HEK293T (cell line): ENCODE measurements at regions not wholly inside any gene's neighbourhood (a gene's known extent, or its start where the extent isn't known, plus 50 kb on each side); places are given as distances from the start of the nearest gene placed in this dataset.
"Not testable (repeated sequence)": the region's sequence is repeated elsewhere in the genome, so short reads cannot be mapped to it uniquely, and the experiment has no call there.

ENCODE experiments used
- CTCF ChIA-PET: fragments of 350-600 bp; formaldehyde crosslinking; extraction: SDS; loops from one replicate; lab custom pipeline; 2021; ENCODE audit warnings: antibody characterized with exemption, inconsistent platforms; lab: Yijun Ruan, JAX
- POLR2A ChIA-PET: fragments of 350-600 bp; formaldehyde crosslinking; extraction: SDS; loops from one replicate; lab custom pipeline; 2020; ENCODE audit warnings: antibody characterized with exemption, inconsistent platforms; lab: Yijun Ruan, JAX
- DNase-seq: peaks from one replicate; pipeline ENCODE4 v3.0.0; 2012; ENCODE audit warnings: mixed read lengths; ENCODE audit errors: extremely low spot score
- ARNT ChIP-seq: fragments of 450-650 bp; IDR thresholded peaks from 2 replicates; pipeline ENCODE4 v1.6.1; 2017; ENCODE audit warnings: mild to moderate bottlenecking
- BHLHE40 ChIP-seq: fragments of 450-650 bp; IDR thresholded peaks from 2 replicates; pipeline ENCODE4 v1.6.1; 2016; ENCODE audit warnings: mild to moderate bottlenecking, moderate library complexity, borderline replicate concordance
- CTBP1 ChIP-seq: fragments of 450-650 bp; IDR thresholded peaks from 2 replicates; pipeline ENCODE4 v1.6.1; 2016; ENCODE audit warnings: borderline replicate concordance
- ELF4 ChIP-seq: fragments of 450-650 bp; IDR thresholded peaks from 2 replicates; pipeline ENCODE4 v1.6.1; 2017; ENCODE audit warnings: antibody characterized with exemption
- FOXA1 ChIP-seq: fragments of 450-650 bp; IDR thresholded peaks from 2 replicates; pipeline ENCODE4 v1.6.1; 2016; ENCODE audit warnings: mild to moderate bottlenecking
- FOXK2 ChIP-seq: fragments of 450-650 bp; IDR thresholded peaks from 2 replicates; pipeline ENCODE4 v1.6.1; 2016; ENCODE audit warnings: mild to moderate bottlenecking
- FOXM1 ChIP-seq: fragments of 450-650 bp; IDR thresholded peaks from 2 replicates; pipeline ENCODE4 v1.6.1; 2017; ENCODE audit warnings: mild to moderate bottlenecking, borderline replicate concordance
- HDGF ChIP-seq: fragments of 450-650 bp; IDR thresholded peaks from 2 replicates; pipeline ENCODE4 v1.6.1; 2017; ENCODE audit warnings: antibody characterized with exemption, borderline replicate concordance
- L3MBTL2 ChIP-seq: fragments of 450-650 bp; conservative IDR thresholded peaks from 2 replicates; pipeline ENCODE4 v1.6.1; 2016; ENCODE audit warnings: mild to moderate bottlenecking
- LEF1 ChIP-seq: fragments of 450-650 bp; IDR thresholded peaks from 2 replicates; pipeline ENCODE4 v1.6.1; 2017; ENCODE audit warnings: mild to moderate bottlenecking, borderline replicate concordance
- NFRKB ChIP-seq: fragments of 450-650 bp; IDR thresholded peaks from 2 replicates; pipeline ENCODE4 v1.6.1; 2016; ENCODE audit warnings: mild to moderate bottlenecking, moderate library complexity
- PKNOX1 ChIP-seq: fragments of 450-650 bp; IDR thresholded peaks from 2 replicates; pipeline ENCODE4 v1.6.1; 2016
- SP1 ChIP-seq: fragments of 450-650 bp; IDR thresholded peaks from 2 replicates; pipeline ENCODE4 v1.6.1; 2017
- SUZ12 ChIP-seq: fragments of 450-650 bp; IDR thresholded peaks from 2 replicates; pipeline ENCODE4 v1.6.1; 2016; ENCODE audit warnings: mild to moderate bottlenecking
- TARDBP ChIP-seq: fragments of 450-650 bp; IDR thresholded peaks from 2 replicates; pipeline ENCODE4 v1.6.1; 2016
- ZNF384 ChIP-seq: fragments of 450-650 bp; IDR thresholded peaks from 2 replicates; pipeline ENCODE4 v1.6.1; 2016

DNA sequence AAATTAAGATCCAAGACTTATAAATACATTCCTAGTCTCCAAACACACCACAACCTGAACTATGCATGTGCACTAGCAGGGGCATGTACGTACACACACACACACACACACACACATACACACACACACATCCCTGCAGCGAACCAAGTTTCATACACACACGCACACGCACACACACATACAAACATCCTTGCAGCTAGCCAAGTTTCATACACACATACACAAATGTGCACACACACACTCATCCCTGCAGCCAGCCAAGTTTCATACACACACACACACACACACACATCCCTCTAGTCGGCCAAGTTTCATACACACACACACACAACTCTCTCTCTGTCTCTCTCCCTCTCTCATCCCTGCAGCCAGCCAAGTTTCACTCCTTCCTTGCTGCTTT lies 82.7 kb upstream of the WIPF3 start:
- ChIA-PET CTCF (no interaction called here), POLR2A (no interaction called here)

DNA sequence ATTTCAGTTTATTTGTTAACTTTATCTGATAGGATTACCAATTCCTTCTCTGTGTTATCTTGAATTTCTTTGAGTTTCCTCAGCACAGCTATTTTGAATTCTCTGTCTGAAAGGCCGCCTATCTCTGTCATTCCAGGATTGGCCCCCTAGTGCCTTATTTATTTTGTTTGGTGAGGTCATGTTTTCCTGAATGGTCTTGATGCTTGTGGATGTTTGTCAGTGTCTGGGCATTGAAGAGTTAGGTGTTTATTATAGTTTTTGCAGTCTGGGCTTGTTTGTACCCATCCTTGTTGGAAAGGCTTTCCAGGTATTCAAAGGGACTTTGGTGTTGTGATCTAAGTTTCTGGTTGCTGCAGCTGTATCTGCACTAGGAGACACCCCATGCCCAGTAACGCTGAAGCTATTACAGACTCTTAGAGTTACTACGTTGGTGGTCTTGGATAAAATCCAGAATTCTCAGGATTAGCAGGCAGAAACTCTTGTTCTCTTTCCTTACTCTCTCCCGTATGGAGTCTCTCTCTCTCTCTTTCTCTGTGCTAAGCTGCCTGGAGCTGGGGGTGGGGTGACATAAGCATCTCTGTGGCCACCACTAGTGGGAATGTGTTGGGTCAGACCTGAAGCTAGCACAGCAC lies 76.7 kb upstream of the WIPF3 start:
- CTCF ChIA-PET, POLR2A ChIA-PET, DNase-seq: not testable (repeated sequence)

More for the DNA sequence above, 82.7 kb upstream of the WIPF3 start:
- TF ChIP-seq HDGF (no peak), ELF4 (no peak), NFRKB (no peak), TARDBP (no peak), BHLHE40 (no peak), ZNF384 (no peak), FOXM1 (no peak), ARNT (no peak), SUZ12 (no peak), FOXK2 (no peak), SP1 (no peak), CTBP1 (no peak), L3MBTL2 (no peak; the same call in 1 of the 2 replicates), LEF1 (no peak), PKNOX1 (no peak)
- no peak for DNase-seq

- no peak for DNase-seq
- TF ChIP-seq BHLHE40: no peak
- no peak for TF ChIP-seq SP1
- no peak for TF ChIP-seq FOXK2
- POLR2A ChIA-PET: no interaction called here
- CTCF ChIA-PET: no interaction called here
Observed at GRCh38 chr7:29734246-29734731, 72.0 kb upstream of the WIPF3 start.

DNA sequence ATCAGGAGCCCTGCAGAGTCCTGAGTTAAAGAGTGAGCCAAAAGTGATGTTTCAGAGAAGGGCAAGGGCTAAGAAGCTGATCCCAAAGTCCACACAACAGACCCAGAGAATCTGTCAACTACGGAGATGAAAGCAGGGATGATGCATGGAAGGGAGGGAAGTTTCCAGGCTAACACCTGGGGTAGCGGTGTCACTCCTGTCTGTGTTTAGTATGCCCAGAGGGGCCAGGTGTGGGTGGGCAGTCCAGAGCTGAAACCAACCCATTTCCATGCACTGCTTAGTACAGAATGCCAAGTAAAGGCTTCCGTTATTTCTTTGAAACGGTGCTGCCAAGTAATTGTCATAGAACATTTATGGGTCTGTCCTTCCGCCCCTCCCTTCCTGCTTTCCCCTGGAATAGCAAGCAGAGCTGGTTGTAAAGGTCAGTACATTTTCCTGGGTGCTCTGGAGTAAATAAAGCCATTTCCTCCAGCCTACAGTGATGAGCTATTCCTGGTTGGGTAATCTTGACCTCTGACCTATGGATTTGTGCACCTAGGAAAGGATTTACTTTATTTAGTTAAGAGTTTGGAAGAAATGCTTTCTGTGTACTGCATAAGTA lies 58.6 kb upstream of the WIPF3 start:
- POLR2A ChIA-PET, DNase-seq: not testable (repeated sequence)
- CTCF ChIA-PET: interaction anchor here (0.6 to 1.8 kb wide), 5 partner anchors 98 to 315 kb away, joined by 3 to 12 read pairs (median 3); no protein-coding TSS in a partner anchor

GRCh38 chr7:29748286-29749099 lies 57.8 kb upstream of the WIPF3 start:
- TF ChIP-seq ARNT (no peak), SUZ12 (0 out of 2 replicates have a peak, but pooled peaks have one; percentile 52), FOXK2 (no peak), ELF4 (no peak), PKNOX1 (peak; percentile 61), FOXM1 (no peak), NFRKB (no peak), SP1 (no peak), TARDBP (no peak), CTBP1 (peak; percentile 60; the same call in 1 of the 2 replicates), L3MBTL2 (no peak), FOXA1 (no peak)
- CTCF ChIA-PET: interaction anchor here (1.0 to 1.8 kb wide), 4 partner anchors 97 to 173 kb away, joined by 3 to 12 read pairs (median 3); no protein-coding TSS in a partner anchor
- POLR2A ChIA-PET: no interaction called here
- DNase-seq: no peak

DNA sequence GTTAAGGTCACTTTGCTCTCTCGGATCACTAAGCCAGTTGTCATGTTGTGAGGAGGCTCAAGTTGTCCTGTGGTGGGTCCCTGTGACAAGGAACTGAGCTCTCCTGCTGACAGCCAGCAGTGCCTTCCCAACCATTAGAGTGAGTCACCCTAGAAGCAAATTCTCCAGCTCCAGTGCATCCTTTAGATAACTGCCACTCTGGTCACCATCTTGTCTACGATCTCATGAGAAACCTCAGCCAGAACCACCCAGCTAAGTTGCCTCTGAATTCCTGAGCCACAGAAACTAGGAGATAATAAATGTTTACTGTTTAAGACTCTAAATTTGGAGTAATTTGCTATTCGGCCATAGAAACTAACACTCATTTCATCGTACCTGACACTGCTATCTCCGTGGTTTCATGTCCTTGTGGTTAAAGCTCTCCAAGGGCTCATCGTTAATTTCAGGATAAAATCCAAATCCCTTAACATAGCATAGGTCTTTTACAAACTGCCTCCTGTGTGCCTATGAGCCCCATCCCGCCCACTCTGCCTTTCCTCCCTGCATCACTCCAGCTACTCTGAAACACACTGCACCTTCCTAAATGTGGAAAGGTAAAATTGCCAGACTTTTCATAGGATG lies 56.5 kb upstream of the WIPF3 start:
- TF ChIP-seq HDGF (no peak), SP1 (no peak), PKNOX1 (no peak), ZNF384 (no peak), SUZ12 (no peak), LEF1 (no peak), NFRKB (no peak), CTBP1 (no peak), TARDBP (no peak), FOXK2 (no peak), ARNT (no peak), ELF4 (no peak), FOXM1 (no peak), FOXA1 (no peak), BHLHE40 (no peak), L3MBTL2 (no peak)
- ChIA-PET POLR2A (no interaction called here), CTCF (interaction anchor here (1.0 to 1.5 kb wide), 4 partner anchors 65 to 325 kb away, joined by 3 to 6 read pairs (median 4); no protein-coding TSS in a partner anchor)
- no peak for DNase-seq

DNA sequence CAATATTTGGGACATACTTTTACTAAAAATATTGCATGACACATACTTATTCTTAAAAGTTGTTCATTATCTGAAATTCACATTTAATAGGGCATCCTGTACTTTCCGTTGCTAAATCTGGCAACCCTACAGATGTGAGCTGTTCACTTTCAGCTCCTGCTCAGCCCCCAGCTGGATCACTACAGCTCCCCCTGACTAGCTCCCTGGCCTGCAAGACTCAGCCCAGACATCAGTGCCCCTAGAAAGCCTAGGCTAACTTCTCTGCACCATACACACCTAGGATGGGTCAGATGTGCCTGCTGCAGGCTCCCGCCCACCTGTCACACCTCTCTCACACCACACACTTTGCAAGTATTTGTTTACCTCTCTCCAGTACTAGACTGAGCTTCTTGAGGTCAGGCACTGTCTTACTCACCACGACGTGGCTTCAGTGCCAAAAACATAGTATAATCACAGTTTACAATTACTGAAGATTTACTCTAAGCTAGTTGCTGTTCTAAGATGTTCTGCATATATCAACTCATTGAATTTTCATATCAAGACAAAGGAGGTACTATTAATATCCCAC lies 55.9 kb upstream of the WIPF3 start:
- DNase-seq, POLR2A ChIA-PET: not testable (repeated sequence)
- CTCF ChIA-PET: interaction anchor here (0.6 to 1.5 kb wide), 5 partner anchors 64 to 782 kb away, joined by 3 to 6 read pairs (median 3); no protein-coding TSS in a partner anchor

DNA sequence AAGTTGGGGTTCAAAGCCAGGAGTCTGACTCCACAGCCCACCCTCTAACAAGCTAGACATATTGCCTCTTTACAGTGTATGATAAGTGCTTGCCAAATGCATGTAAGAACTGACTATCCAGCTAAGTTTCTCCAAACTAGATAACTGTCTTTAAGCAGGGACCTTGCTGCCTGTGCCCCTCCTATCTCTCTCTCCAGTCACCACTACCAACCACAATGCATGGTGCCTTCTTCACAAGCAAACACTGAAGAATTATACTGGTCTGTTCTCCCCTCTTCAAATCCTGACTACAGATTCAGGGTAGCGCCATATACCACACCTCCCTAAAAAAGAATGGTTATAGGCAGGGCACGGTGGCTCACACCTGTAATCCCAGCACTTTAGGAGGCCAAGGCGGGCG lies 55.3 kb upstream of the WIPF3 start:
- DNase-seq, POLR2A ChIA-PET: not testable (repeated sequence)
- CTCF ChIA-PET: interaction anchor here (0.6 to 1.5 kb wide), 2 partner anchors 170 to 781 kb away, joined by 3 to 6 read pairs; no protein-coding TSS in a partner anchor
